MG63 (cell line): ENCODE measurements at regions not wholly inside any gene's neighbourhood (a gene's known extent, or its start where the extent isn't known, plus 50 kb on each side); places are given as distances from the start of the nearest gene placed in this dataset.
A peak's percentile ranks its signal among the peaks of the same experiment; 100 is the strongest.

ENCODE experiments used
- DNase-seq: peaks from one replicate; pipeline ENCODE4 v3.0.0-alpha.2; 2020
- H3K27me3 ChIP-seq: fragments of 250-450 bp; sonication (Bioruptor Pico); 2 replicates; pipeline ENCODE4 v1.5.1; 2020; ENCODE audit warnings: mild to moderate bottlenecking, moderate library complexity
- H3K36me3 ChIP-seq: fragments of 250-450 bp; sonication (Bioruptor Pico); 2 replicates; pipeline ENCODE4 v1.5.1; 2020; ENCODE audit warnings: mild to moderate bottlenecking, moderate library complexity
- H3K4me3 ChIP-seq: fragments of 250-450 bp; sonication (Bioruptor Pico); 2 replicates; pipeline ENCODE4 v1.5.1; 2020; ENCODE audit warnings: mild to moderate bottlenecking, moderate library complexity
- H3K9me3 ChIP-seq: fragments of 250-450 bp; sonication (Bioruptor Pico); 2 replicates; pipeline ENCODE4 v1.5.1; 2020; ENCODE audit warnings: mild to moderate bottlenecking, moderate library complexity

DNA sequence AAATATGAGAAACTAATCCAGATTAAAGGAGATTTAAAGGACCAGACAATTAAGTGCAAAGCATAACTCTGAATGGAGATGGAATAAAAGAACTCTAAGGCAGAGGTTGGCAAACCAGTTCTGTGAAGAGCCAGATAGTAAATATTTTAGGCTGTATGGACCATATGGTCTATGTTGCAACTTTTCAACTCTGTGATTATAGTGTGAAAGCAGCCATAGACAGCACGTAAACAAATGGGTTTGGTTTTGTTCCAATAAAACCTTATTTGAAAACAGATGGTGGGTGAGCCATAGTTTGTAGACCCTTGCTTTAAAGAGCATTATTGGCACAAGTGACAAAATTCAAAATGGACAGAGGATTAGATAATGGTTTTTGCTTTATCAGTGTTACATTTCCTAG is 884.1 kb downstream of the CCSER2 start:
- no peak for DNase-seq

GRCh38 chr10:85213493-85213892 is 885.1 kb downstream of the CCSER2 start:
- Histone ChIP-seq H3K36me3 (no peaks in the 10 kb centered on the region), H3K9me3 (no peaks in the 10 kb centered on the region), H3K4me3 (no peak overlapping the region), H3K27me3 (no peaks in the 10 kb centered on the region)
- no peak for DNase-seq

More for the DNA sequence above, 884.1 kb downstream of the CCSER2 start:
- Histone ChIP-seq H3K36me3 (no peaks in the 10 kb centered on the region), H3K27me3 (no peaks in the 10 kb centered on the region), H3K4me3 (no peak overlapping the region), H3K9me3 (no peaks in the 10 kb centered on the region)

- Histone ChIP-seq H3K27me3 (no peaks in the 10 kb centered on the region), H3K4me3 (no peak overlapping the region), H3K9me3 (no peaks in the 10 kb centered on the region), H3K36me3 (no peaks in the 10 kb centered on the region)
- DNase-seq = no peak
Measured at GRCh38 chr10:85222300-85222699, 893.9 kb downstream of the CCSER2 start.

- Histone ChIP-seq H3K9me3 (no peaks in the 10 kb centered on the region), H3K36me3 (no peaks in the 10 kb centered on the region), H3K27me3 (no peaks in the 10 kb centered on the region), H3K4me3 (no peak overlapping the region)
- DNase-seq = no peak
Measured at GRCh38 chr10:85224366-85224940, 896.1 kb downstream of the CCSER2 start.

GRCh38 chr10:85225311-85225710 is 896.9 kb downstream of the CCSER2 start:
- Histone ChIP-seq H3K4me3 (no peak overlapping the region), H3K9me3 (no peaks in the 10 kb centered on the region), H3K36me3 (no peaks in the 10 kb centered on the region), H3K27me3 (no peaks in the 10 kb centered on the region)
- DNase-seq = no peak

GRCh38 chr10:85226596-85226995 is 898.2 kb downstream of the CCSER2 start:
- no peaks in the 10 kb centered on the region for H3K9me3 ChIP-seq
- H3K36me3 ChIP-seq = no peaks in the 10 kb centered on the region
- no peaks in the 10 kb centered on the region for H3K27me3 ChIP-seq
- DNase-seq = no peak
- H3K4me3 ChIP-seq = no peak overlapping the region

DNA sequence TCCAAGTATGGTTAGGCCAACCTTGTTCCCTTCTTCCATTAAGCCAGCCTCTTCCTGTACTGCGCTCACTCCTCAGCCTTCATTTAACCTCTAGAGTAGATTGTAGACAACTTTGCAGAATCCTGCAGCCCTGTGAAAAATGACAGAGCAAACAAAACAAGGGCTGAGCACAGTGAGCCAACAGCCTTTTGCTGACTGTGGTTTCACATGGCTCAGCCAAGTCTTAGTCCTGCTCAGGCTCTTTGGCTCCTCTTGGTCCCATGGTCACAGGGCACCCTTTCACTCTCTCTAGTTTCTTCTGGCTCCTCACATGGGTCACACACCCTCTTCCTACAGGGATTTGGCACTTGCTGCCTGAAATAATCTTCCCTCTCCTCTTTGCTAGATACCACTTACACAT is 900.3 kb downstream of the CCSER2 start:
- DNase-seq = no peak
- no peaks in the 10 kb centered on the region for H3K9me3 ChIP-seq
- H3K27me3 ChIP-seq = no peaks in the 10 kb centered on the region
- no peaks in the 10 kb centered on the region for H3K36me3 ChIP-seq
- no peak overlapping the region for H3K4me3 ChIP-seq

- Histone ChIP-seq H3K9me3 (no peaks in the 10 kb centered on the region), H3K4me3 (no peak overlapping the region), H3K36me3 (no peaks in the 10 kb centered on the region), H3K27me3 (no peaks in the 10 kb centered on the region)
- no peak for DNase-seq
Measured at GRCh38 chr10:85231534-85232270, 903.3 kb downstream of the CCSER2 start.

DNA sequence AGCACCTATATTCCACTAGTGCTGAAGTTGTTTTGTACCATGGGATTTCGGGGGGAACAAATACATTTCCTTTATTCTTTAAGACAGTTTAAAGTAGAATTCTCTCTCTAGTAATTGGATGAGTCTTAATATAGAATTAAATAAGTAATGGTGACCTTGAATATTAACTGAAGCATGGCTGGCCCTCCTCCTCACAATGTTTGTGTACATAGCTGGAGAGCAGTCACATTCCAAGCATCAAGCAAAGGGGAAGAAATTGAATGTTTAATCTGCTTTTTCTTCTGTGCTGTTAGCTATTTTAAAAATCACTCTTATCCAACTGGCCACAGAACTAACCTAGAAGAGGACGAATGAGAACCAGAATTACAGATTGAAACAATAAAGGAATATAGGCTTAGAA is 906.9 kb downstream of the CCSER2 start:
- H3K36me3 ChIP-seq = no peaks in the 10 kb centered on the region
- H3K27me3 ChIP-seq = no peaks in the 10 kb centered on the region
- H3K9me3 ChIP-seq = no peaks in the 10 kb centered on the region
- DNase-seq = no peak
- no peak overlapping the region for H3K4me3 ChIP-seq

DNA sequence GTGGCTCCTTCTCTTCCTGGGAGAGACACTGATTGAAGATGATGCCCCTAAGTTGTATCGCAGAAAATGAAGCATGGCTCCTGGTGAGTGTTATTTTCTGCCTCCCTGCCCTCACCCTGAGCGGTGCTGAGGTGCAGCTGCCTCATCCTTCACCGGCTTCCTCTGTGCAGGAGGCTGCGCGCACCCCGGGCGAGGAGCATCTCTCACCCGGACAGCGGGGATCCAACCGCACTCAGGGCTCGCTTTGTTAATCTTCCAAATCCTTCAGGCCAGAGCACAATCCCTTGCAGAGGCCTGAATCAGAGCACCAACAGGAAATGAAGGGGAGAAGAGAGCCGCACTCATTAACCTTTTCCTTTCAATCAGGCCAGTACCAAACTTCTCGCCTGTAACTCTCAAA is 910.3 kb downstream of the CCSER2 start:
- no peak for DNase-seq
- H3K27me3 ChIP-seq = no peaks in the 10 kb centered on the region
- H3K4me3 ChIP-seq = no peak overlapping the region
- H3K9me3 ChIP-seq = no peaks in the 10 kb centered on the region
- H3K36me3 ChIP-seq = no peaks in the 10 kb centered on the region

DNA sequence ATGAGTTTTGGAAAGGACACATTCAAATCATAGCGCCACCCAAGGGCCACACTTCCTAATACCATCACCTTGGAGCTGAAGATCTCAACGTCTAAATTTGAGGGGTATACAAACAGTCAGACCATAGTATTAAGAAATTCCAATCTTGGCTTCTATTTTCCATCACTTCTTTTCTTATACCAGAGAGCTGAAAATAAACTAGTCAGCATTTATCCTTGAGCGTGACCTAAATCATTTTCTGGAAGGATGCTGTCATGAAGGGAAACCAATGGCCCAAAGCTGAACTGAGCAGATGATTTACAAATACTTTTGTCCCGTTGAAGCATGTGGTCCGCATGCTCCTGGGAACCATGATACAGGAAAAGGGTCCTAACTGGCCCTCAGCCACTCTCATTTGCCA is 921.9 kb downstream of the CCSER2 start:
- Histone ChIP-seq H3K4me3 (no peak overlapping the region), H3K9me3 (no peaks in the 10 kb centered on the region), H3K27me3 (no peaks in the 10 kb centered on the region), H3K36me3 (no peaks in the 10 kb centered on the region)
- no peak for DNase-seq

DNA sequence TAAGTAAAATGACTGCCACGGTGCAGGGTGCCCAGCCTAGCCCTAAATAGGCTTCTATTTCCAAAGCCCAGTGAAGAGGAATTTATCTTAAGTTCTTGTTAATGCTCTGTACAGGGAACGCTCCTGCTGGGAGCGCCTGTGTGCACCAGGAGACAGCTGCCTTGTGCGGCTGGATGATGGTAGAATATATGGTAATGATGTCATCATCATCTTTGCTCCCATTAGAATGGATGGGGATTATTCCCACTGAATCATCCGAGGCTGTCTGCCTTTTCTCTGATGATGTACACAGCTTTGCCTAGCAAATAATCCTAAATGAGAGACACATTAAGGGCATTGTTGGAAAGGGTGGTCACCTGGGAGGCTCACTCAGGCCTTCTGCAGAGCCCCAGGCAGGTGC is 928.1 kb downstream of the CCSER2 start:
- Histone ChIP-seq H3K9me3 (no peaks in the 10 kb centered on the region), H3K36me3 (no peaks in the 10 kb centered on the region), H3K27me3 (no peaks in the 10 kb centered on the region), H3K4me3 (no peak overlapping the region)
- no peak for DNase-seq

DNA sequence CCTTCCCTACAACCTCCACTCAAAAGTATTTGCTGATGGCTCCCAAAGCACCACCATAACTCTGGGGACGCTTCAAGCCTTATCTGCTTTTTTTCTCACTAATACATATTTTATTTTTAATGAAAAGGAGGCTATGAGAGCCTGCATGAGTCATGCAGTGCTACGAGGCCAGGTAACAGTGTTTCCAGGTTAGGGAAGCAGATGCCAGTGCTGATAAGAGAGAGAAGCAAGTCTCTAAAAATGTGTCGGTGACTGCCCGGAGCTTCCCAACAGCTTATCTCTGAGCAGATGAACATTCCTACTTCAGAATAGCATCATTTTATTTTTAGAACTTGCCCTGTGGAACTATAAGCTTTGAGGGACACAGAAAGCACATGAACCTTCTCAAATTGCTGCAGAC is 931.5 kb downstream of the CCSER2 start:
- Histone ChIP-seq H3K27me3 (no peaks in the 10 kb centered on the region), H3K4me3 (no peak overlapping the region), H3K9me3 (no peaks in the 10 kb centered on the region), H3K36me3 (no peaks in the 10 kb centered on the region)
- no peak for DNase-seq

DNA sequence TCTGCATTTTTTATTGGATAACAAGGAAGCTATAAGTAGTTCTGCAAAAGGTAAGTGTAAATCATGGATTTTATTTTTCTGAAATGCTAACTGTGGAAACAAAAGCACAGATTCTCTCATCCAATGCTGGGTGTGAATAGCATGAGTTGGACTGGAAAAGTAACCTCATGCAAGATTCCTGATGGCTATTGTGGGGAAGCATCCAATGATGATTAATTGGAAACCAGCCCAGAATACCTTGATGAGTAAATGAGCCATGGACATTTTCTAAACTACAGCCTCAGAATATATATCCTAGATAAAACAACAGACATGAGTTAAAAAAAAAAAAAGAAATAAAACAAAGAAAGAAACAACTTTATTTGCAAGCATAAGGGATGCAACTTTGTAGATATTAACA is 934.6 kb downstream of the CCSER2 start:
- DNase-seq = no peak
- Histone ChIP-seq H3K36me3 (no peaks in the 10 kb centered on the region), H3K4me3 (no peak overlapping the region), H3K9me3 (no peaks in the 10 kb centered on the region), H3K27me3 (no peaks in the 10 kb centered on the region)

GRCh38 chr10:85265121-85265520 is 936.7 kb downstream of the CCSER2 start:
- Histone ChIP-seq H3K9me3 (no peaks in the 10 kb centered on the region), H3K27me3 (no peaks in the 10 kb centered on the region), H3K36me3 (no peaks in the 10 kb centered on the region), H3K4me3 (no peak overlapping the region)
- no peak for DNase-seq

DNA sequence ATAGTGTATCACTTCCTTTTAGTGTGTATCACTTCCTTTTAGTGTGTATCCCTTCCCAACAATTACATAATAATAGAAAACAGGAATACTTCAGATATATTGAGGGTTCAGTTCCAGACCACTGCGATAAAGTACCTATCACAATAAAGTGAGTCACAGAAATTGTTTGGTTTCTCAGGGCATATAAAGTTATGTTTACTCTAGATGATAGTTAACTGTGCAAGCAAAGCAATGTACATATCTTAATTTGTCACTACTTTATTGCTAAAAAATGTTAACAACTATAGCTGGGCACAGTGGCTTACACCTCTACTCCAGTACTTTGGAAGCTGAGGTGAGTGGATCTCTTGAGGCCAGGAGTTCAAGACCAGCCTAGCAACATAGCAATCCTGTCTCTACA is 938.4 kb downstream of the CCSER2 start:
- Histone ChIP-seq H3K4me3 (no peak overlapping the region), H3K27me3 (no peaks in the 10 kb centered on the region), H3K9me3 (0 out of 2 replicates have a peak, but pooled peaks cover 3% of the 10 kb centered on the region), H3K36me3 (no peaks in the 10 kb centered on the region)
- no peak for DNase-seq

DNA sequence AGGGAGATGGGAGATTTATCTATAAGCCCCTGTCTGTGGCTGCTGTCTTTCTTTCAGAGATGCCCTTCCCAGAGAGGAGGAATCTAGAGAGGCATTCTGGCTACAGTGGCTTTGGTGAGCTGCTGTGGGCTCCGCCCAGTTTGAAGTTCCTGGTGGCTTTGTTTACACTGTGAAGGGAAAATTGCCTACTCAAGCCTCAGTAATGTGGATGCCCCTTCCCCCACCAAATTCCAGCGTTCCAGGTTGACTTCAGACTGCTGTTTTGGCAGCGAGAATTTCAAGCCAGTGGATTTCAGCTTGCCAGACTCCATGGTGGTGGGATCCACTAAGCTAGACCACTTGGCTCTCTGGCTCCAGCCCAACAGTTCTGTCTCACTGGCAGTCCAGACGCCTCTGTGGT is 951.6 kb downstream of the CCSER2 start:
- no peaks in the 10 kb centered on the region for H3K27me3 ChIP-seq
- peak; percentile 9 for DNase-seq
- no peaks in the 10 kb centered on the region for H3K9me3 ChIP-seq
- H3K36me3 ChIP-seq = no peaks in the 10 kb centered on the region
- H3K4me3 ChIP-seq = no peak overlapping the region
